Stimulated activated naive B cell treated with anti-CD40 and anti-IgM and Interleukin-4, amounts not matched to agents 10 μg/mL and 1 μg/mL and 100 μg/mL, for 72 hours (primary cell): ENCODE measurements at regions not wholly inside any gene's neighbourhood (a gene's known extent, or its start where the extent isn't known, plus 50 kb on each side); places are given as distances from the start of the nearest gene placed in this dataset.

Source experiments
- ATAC-seq, 2 donors: fragments of 150-1000 bp; cut with Tn5 transposase; replicated peaks; 2 replicates each; pipeline ENCODE4 v1.10.0; 2021; ENCODE audit warnings: moderate library complexity in 1 of 2
- DNase-seq: peaks from one replicate; pipeline ENCODE4 v3.0.0; 2021
- H3K27ac Mint-ChIP-seq: one replicate; pipeline ENCODE4 v1.8.0; 2022; ENCODE audit warnings: mild to moderate bottlenecking, mixed read lengths
- H3K27me3 Mint-ChIP-seq, 2 donors: one replicate each; pipeline ENCODE4 v1.8.0; 2022; ENCODE audit warnings: mixed read lengths in 2 of 2
- H3K36me3 Mint-ChIP-seq, 2 donors: one replicate each; pipeline ENCODE4 v1.8.0; 2022; ENCODE audit warnings: mixed read lengths in 2 of 2, mild to moderate bottlenecking in 1 of 2
- H3K4me1 Mint-ChIP-seq, 2 donors: one replicate each; pipeline ENCODE4 v1.8.0; 2022; ENCODE audit warnings: mixed read lengths in 2 of 2, mild to moderate bottlenecking in 1 of 2
- H3K4me3 Mint-ChIP-seq, 2 donors: one replicate each; pipeline ENCODE4 v1.8.0; 2022; ENCODE audit warnings: mild to moderate bottlenecking in 2 of 2, mixed read lengths in 2 of 2, moderate library complexity in 1 of 2
- H3K9me3 Mint-ChIP-seq, 2 donors: one replicate each; pipeline ENCODE4 v1.8.0; 2022; ENCODE audit warnings: mixed read lengths in 2 of 2, mild to moderate bottlenecking in 1 of 2

- peaks cover 5 to 29% of the 10 kb centered on the region in 2 donors for H3K36me3 Mint-ChIP-seq
- peak overlapping the region; percentile 47 for H3K27ac Mint-ChIP-seq
- H3K4me1 Mint-ChIP-seq = peaks cover 18 to 29% of the 10 kb centered on the region in 2 donors
- DNase-seq (no peak), ATAC-seq (no peak)
- H3K4me3 Mint-ChIP-seq = peak overlapping the region in 1 of 2 donors; percentile 13
- peaks cover 3 to 4% of the 10 kb centered on the region in 2 donors for H3K9me3 Mint-ChIP-seq
- no peaks in the 10 kb centered on the region for H3K27me3 Mint-ChIP-seq
Measured at GRCh38 chrX:7252013-7252610, 104.2 kb upstream of the PUDP start.

GRCh38 chrX:7247346-7247745 lies 99.4 kb upstream of the PUDP start:
- Mint-ChIP-seq H3K36me3 (peaks cover 0 to 14% of the 10 kb centered on the region in 2 donors), H3K4me1 (peaks cover 11 to 17% of the 10 kb centered on the region in 2 donors)

GRCh38 chrX:7244405-7244804 lies 96.5 kb upstream of the PUDP start:
- H3K36me3 Mint-ChIP-seq = peaks cover 0 to 20% of the 10 kb centered on the region in 2 donors
- ATAC-seq = no peak
- H3K27ac Mint-ChIP-seq = no peak overlapping the region
- H3K4me1 Mint-ChIP-seq = peaks cover 2 to 8% of the 10 kb centered on the region in 2 donors
- H3K27me3 Mint-ChIP-seq = no peaks in the 10 kb centered on the region
- H3K9me3 Mint-ChIP-seq = peaks cover 2 to 6% of the 10 kb centered on the region in 2 donors
- no peak overlapping the region for H3K4me3 Mint-ChIP-seq
- no peak for DNase-seq

More at GRCh38 chrX:7247346-7247745, 99.4 kb upstream of the PUDP start:
- DNase-seq (no peak), ATAC-seq (no peak)
- H3K9me3 Mint-ChIP-seq = peaks cover 2 to 6% of the 10 kb centered on the region in 2 donors
- no peaks in the 10 kb centered on the region for H3K27me3 Mint-ChIP-seq
- no peak overlapping the region for H3K27ac Mint-ChIP-seq
- H3K4me3 Mint-ChIP-seq = no peak overlapping the region

- DNase-seq = peak; percentile 14
- Mint-ChIP-seq H3K9me3 (peaks cover 0 to 3% of the 10 kb centered on the region in 2 donors), H3K27me3 (no peaks in the 10 kb centered on the region), H3K36me3 (peaks cover 0 to 9% of the 10 kb centered on the region in 2 donors), H3K4me3 (no peak overlapping the region), H3K27ac (no peak overlapping the region), H3K4me1 (peaks cover 2 to 8% of the 10 kb centered on the region in 2 donors)
- peak; percentile 93 to 99 for ATAC-seq
Measured at GRCh38 chrX:7242613-7243012, 94.7 kb upstream of the PUDP start.

GRCh38 chrX:7240929-7241328 lies 93.0 kb upstream of the PUDP start:
- DNase-seq = no peak
- H3K27ac Mint-ChIP-seq = no peak overlapping the region
- H3K27me3 Mint-ChIP-seq = no peaks in the 10 kb centered on the region

GRCh38 chrX:7235071-7235470 lies 87.1 kb upstream of the PUDP start:
- H3K36me3 Mint-ChIP-seq = peaks cover 0 to 4% of the 10 kb centered on the region in 2 donors
- H3K4me3 Mint-ChIP-seq = no peak overlapping the region
- ATAC-seq (no peak), DNase-seq (no peak)
- no peak overlapping the region for H3K27ac Mint-ChIP-seq
- peaks cover 15 to 16% of the 10 kb centered on the region in 2 donors for H3K4me1 Mint-ChIP-seq
- H3K9me3 Mint-ChIP-seq = peaks cover 2 to 4% of the 10 kb centered on the region in 2 donors
- H3K27me3 Mint-ChIP-seq = no peaks in the 10 kb centered on the region

More at GRCh38 chrX:7240929-7241328, 93.0 kb upstream of the PUDP start:
- peaks cover 0 to 1% of the 10 kb centered on the region in 2 donors for H3K9me3 Mint-ChIP-seq
- H3K36me3 Mint-ChIP-seq = peaks cover 0 to 8% of the 10 kb centered on the region in 2 donors
- H3K4me3 Mint-ChIP-seq = no peak overlapping the region
- ATAC-seq = no peak
- H3K4me1 Mint-ChIP-seq = peaks cover 2 to 8% of the 10 kb centered on the region in 2 donors

- no peaks in the 10 kb centered on the region for H3K27me3 Mint-ChIP-seq
- no peak overlapping the region for H3K27ac Mint-ChIP-seq
- ATAC-seq (no peak), DNase-seq (no peak)
- no peak overlapping the region for H3K4me3 Mint-ChIP-seq
- H3K36me3 Mint-ChIP-seq = peaks cover 0 to 4% of the 10 kb centered on the region in 2 donors
- peaks cover 15 to 16% of the 10 kb centered on the region in 2 donors for H3K4me1 Mint-ChIP-seq
- peaks cover 2 to 4% of the 10 kb centered on the region in 2 donors for H3K9me3 Mint-ChIP-seq
Measured at GRCh38 chrX:7233580-7234406, 85.8 kb upstream of the PUDP start.

- H3K4me1 Mint-ChIP-seq = peaks cover 22 to 23% of the 10 kb centered on the region in 2 donors
- H3K27me3 Mint-ChIP-seq = no peaks in the 10 kb centered on the region
- H3K36me3 Mint-ChIP-seq = peaks cover 2 to 8% of the 10 kb centered on the region in 2 donors
- H3K27ac Mint-ChIP-seq = no peak overlapping the region
- no peak overlapping the region for H3K4me3 Mint-ChIP-seq
- DNase-seq = no peak
- ATAC-seq = no peak
- peaks cover 2 to 4% of the 10 kb centered on the region in 2 donors for H3K9me3 Mint-ChIP-seq
Measured at GRCh38 chrX:7228226-7228625, 80.3 kb upstream of the PUDP start.

GRCh38 chrX:7225338-7225737 lies 77.4 kb upstream of the PUDP start:
- Mint-ChIP-seq H3K36me3 (peaks cover 7 to 14% of the 10 kb centered on the region in 2 donors), H3K4me1 (peaks cover 10 to 18% of the 10 kb centered on the region in 2 donors), H3K9me3 (peaks cover under 1 to 1% of the 10 kb centered on the region in 2 donors), H3K27me3 (no peaks in the 10 kb centered on the region), H3K4me3 (no peak overlapping the region), H3K27ac (no peak overlapping the region)
- ATAC-seq (no peak), DNase-seq (no peak)

GRCh38 chrX:7223271-7223670 lies 75.3 kb upstream of the PUDP start:
- Mint-ChIP-seq H3K36me3 (peaks cover 7 to 12% of the 10 kb centered on the region in 2 donors), H3K9me3 (no peaks in the 10 kb centered on the region), H3K27ac (no peak overlapping the region), H3K4me1 (peaks cover 9 to 18% of the 10 kb centered on the region in 2 donors), H3K4me3 (no peak overlapping the region), H3K27me3 (no peaks in the 10 kb centered on the region)
- ATAC-seq = no peak
- DNase-seq = no peak

- no peak overlapping the region for H3K27ac Mint-ChIP-seq
- H3K4me1 Mint-ChIP-seq = peaks cover 5 to 15% of the 10 kb centered on the region in 2 donors
- no peak overlapping the region for H3K4me3 Mint-ChIP-seq
- ATAC-seq (no peak), DNase-seq (no peak)
- H3K27me3 Mint-ChIP-seq = no peaks in the 10 kb centered on the region
- no peaks in the 10 kb centered on the region for H3K9me3 Mint-ChIP-seq
- peaks cover 7 to 12% of the 10 kb centered on the region in 2 donors for H3K36me3 Mint-ChIP-seq
Measured at GRCh38 chrX:7220121-7220520, 72.2 kb upstream of the PUDP start.

GRCh38 chrX:7219153-7219705 lies 71.3 kb upstream of the PUDP start:
- Mint-ChIP-seq H3K9me3 (peaks cover 0 to 4% of the 10 kb centered on the region in 2 donors), H3K27ac (no peak overlapping the region), H3K36me3 (peaks cover 7 to 12% of the 10 kb centered on the region in 2 donors), H3K27me3 (no peaks in the 10 kb centered on the region), H3K4me1 (peaks cover 3 to 12% of the 10 kb centered on the region in 2 donors), H3K4me3 (no peak overlapping the region)
- DNase-seq (no peak), ATAC-seq (no peak)

GRCh38 chrX:7218321-7219152 lies 70.6 kb upstream of the PUDP start:
- Mint-ChIP-seq H3K4me1 (peaks cover 3 to 8% of the 10 kb centered on the region in 2 donors), H3K27ac (no peak overlapping the region), H3K4me3 (no peak overlapping the region), H3K27me3 (no peaks in the 10 kb centered on the region), H3K36me3 (peaks cover 7 to 8% of the 10 kb centered on the region in 2 donors), H3K9me3 (peaks cover 0 to 4% of the 10 kb centered on the region in 2 donors)
- no peak for DNase-seq
- no peak for ATAC-seq
